GM21526 (cell line): ENCODE measurements at regions not wholly inside any gene's neighbourhood (a gene's known extent, or its start where the extent isn't known, plus 50 kb on each side); places are given as distances from the start of the nearest gene placed in this dataset.

Source experiments
- ATAC-seq: cut with Tn5 transposase; IDR thresholded peaks from one replicate; pipeline ENCODE4 v1.9.1; 2021; ENCODE audit warnings: moderate library complexity; ENCODE audit not compliant: unreplicated experiment, low FRiP score

DNA sequence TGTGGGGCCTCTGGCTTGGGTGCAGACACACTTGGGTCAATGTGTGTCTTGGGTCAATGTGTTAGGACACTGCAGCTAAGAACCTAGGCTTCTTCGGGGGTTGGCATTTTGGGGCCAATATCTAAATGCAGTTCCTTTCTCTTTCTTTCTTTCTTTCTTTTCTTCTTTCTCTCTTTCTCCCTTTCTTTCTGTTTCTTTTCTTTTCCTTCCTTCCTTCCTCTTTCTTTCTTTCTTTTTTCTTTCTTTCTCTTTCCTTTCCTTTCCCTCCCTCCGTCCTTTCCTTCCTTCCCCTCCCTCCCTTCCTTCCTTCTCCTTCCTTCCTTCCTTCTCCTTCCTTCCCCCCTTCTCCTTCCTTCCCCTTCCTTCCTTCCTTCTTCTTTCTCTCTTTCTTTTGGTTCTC lies 57.7 kb upstream of the OSR1 start:
- no peak for ATAC-seq

DNA sequence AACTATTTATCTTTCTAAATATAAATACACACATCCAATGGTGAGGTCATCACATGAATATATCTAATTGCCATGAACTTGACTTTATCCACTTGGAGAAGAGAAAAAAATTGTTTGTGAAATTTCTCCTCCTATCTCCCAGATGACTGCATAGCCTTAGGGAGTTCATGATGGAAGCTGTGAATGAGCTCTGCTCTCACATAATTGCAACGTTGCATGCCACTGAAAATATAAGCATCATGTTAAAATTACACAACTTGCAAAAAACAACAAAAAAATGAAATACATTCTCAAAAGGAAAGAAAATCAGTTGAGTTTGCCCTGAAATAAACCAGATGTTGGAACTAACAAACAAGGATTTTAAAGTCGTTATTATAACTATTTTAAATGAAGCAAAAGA lies 50.6 kb upstream of the OSR1 start:
- no peak for ATAC-seq

DNA sequence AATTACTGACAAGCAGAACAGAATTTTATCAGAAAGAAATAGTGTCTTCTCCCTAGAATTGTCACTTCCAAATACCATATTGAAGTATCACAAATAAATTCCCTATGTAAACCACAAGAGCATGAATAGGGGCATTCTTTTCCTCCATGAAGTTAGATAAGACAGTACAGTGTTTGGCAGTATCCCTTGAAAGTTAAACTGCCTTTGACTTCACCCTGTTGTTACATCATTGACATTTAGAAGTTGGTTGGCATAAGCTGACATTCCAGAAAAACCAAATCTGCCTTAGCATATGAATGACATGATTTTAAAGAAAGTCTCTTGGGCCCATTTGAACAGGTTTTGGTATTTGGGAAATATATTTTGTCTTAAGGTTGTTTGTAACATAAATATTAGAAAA lies 50.2 kb upstream of the OSR1 start:
- no peak for ATAC-seq
